ENCODE measurements at regions not wholly inside any gene's neighbourhood (a gene's known extent, or its start where the extent isn't known, plus 50 kb on each side); places are given as distances from the start of the nearest gene placed in this dataset.

DNA sequence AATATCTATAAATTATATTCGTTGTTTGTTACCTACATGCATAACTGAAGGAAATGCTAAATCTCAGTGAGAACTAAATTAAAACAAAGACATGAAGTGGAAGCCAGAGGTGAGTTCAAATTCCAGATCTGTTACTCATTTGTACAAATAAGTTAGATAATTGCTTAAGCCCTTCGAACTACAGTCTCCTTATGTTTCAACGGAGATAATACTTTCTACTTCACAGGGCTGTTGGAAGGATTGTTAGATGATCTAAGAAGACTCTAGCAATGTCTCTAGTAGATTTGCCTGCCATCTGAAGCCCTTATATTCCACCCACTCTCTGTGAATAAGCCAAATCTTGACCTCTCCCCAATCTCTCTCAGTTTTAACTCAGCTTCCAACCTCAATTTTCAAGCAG lies 125.8 kb downstream of the P2RY1 start:
- no peak for DNase-seq (ENCODE audit: low read depth, low spot score)
- H3K4me3 ChIP-seq (ENCODE audit: low read depth, low read length) = no peak overlapping the region
- H3K27me3 ChIP-seq (ENCODE audit: control insufficient read depth, insufficient read depth, low read length) = no peaks in the 10 kb centered on the region
- H3K27ac ChIP-seq (ENCODE audit: low read depth, low read length) = no peak overlapping the region
- CTCF ChIA-PET = no interaction called here
- H3K9me3 ChIP-seq (ENCODE audit: control insufficient read depth, insufficient read depth, low read length) = no peaks in the 10 kb centered on the region
- POLR2A ChIA-PET = no interaction called here
- TF ChIP-seq, protein P1, sequence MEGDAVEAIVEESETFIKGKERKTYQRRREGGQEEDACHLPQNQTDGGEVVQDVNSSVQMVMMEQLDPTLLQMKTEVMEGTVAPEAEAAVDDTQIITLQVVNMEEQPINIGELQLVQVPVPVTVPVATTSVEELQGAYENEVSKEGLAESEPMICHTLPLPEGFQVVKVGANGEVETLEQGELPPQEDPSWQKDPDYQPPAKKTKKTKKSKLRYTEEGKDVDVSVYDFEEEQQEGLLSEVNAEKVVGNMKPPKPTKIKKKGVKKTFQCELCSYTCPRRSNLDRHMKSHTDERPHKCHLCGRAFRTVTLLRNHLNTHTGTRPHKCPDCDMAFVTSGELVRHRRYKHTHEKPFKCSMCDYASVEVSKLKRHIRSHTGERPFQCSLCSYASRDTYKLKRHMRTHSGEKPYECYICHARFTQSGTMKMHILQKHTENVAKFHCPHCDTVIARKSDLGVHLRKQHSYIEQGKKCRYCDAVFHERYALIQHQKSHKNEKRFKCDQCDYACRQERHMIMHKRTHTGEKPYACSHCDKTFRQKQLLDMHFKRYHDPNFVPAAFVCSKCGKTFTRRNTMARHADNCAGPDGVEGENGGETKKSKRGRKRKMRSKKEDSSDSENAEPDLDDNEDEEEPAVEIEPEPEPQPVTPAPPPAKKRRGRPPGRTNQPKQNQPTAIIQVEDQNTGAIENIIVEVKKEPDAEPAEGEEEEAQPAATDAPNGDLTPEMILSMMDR (IDR thresholded peaks at IDR 0.05; ENCODE audit: low read depth, low read length) = no peak

DNA sequence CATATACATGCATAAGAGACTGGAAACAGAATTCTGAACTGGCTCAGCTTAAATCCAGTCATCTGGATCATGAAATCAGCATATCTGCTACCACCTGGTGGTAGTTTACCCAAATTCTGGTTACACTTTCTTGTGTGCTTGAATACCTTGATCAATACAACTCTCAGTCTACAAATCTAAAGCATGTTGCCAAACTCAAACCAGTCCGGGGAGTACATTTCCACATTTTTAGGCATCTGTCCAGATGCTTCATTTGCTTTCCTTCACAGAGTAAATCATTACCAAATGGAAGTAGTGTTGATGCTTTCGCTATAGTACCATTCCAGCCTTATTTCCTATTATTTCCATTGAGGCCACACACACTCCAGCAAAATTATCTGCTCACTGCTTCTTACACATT lies 126.4 kb downstream of the P2RY1 start:
- ChIA-PET CTCF (no interaction called here), POLR2A (no interaction called here)
- DNase-seq (ENCODE audit: low read depth, low spot score) = no peak
- Histone ChIP-seq H3K9me3 (ENCODE audit: control insufficient read depth, insufficient read depth, low read length) (no peaks in the 10 kb centered on the region), H3K27ac (ENCODE audit: low read depth, low read length) (no peak overlapping the region), H3K27me3 (ENCODE audit: control insufficient read depth, insufficient read depth, low read length) (no peaks in the 10 kb centered on the region), H3K4me3 (ENCODE audit: low read depth, low read length) (no peak overlapping the region)
- TF ChIP-seq, protein P1 (IDR thresholded peaks at IDR 0.05; ENCODE audit: low read depth, low read length) = no peak

DNA sequence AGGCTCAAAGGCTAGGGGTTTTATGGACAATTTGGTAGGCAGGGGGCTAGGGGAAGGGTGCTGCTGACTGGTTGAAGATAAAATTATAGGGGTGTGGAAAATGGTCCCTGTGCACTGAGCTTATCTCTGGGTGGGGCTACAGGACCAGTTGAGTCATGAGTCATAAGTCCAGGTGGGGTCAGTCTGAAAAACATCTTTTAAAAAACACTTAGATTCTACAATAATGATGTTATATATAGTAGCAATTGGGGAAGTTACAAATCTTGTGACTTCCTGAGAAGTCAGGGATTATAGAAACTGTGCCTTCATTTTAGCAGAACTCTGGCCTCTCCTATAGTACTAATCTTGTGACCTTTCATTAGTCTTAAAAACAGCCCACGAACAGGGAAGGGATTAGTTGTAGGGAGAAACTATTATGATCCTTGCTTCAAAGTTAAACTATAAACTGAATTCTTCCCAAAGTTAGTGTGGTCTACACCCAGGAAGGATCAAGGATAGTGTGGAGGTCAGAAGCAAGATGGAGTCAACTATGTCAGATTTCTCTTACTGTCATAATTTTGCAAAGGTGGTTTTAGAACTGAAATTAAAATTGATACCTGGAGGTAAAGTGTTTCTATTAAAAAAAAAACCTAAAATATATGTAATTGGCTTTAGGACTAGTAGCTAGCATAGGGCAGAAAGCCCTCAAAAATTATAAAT lies 130.1 kb downstream of the P2RY1 start:
- no peak overlapping the region for H3K4me3 ChIP-seq (ENCODE audit: low read depth, low read length)
- no peak overlapping the region for H3K27ac ChIP-seq (ENCODE audit: low read depth, low read length)
- no peaks in the 10 kb centered on the region for H3K9me3 ChIP-seq (ENCODE audit: control insufficient read depth, insufficient read depth, low read length)
- TF ChIP-seq, protein P1 (IDR thresholded peaks at IDR 0.05; ENCODE audit: low read depth, low read length) = no peak
- ChIA-PET CTCF (no interaction called here), POLR2A (no interaction called here)
- H3K27me3 ChIP-seq (ENCODE audit: control insufficient read depth, insufficient read depth, low read length) = no peaks in the 10 kb centered on the region
- no peak for DNase-seq (ENCODE audit: low read depth, low spot score)

DNA sequence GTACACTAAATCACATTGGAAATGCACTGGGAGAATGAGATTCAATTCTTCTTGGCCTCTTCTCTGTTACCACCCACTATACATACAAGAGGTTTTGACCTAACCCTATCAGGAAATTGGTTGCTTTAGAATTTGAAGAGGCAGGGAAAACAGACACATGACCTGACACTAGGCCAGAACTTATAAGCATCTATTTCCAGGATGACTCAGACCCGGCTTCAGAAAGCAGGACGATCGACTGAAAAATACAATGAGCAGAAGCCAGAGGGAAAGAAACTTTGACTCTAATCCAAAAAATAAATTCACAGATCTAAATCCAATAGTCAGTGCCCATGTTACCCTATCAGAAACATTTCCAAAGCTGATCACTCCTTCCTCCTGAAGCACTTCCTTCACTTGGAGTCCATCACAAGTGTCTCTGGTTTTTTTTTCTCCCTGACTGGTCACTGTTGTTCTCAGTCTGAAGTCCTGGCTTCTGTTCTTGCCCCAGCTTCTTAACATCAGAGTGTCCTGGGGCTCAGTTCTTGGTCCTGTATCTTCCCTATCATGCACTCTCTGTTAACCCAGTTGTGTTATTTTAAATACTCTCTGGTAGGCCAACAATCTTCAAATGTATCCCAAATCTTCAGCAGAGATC lies 133.6 kb downstream of the P2RY1 start:
- CTCF ChIA-PET = no interaction called here

More for the DNA sequence above, 133.6 kb downstream of the P2RY1 start:
- TF ChIP-seq, protein P1 (IDR thresholded peaks at IDR 0.05; ENCODE audit: low read depth, low read length) = no peak
- H3K4me3 ChIP-seq (ENCODE audit: low read depth, low read length) = no peak overlapping the region
- no peak overlapping the region for H3K27ac ChIP-seq (ENCODE audit: low read depth, low read length)
- H3K27me3 ChIP-seq (ENCODE audit: control insufficient read depth, insufficient read depth, low read length) = no peaks in the 10 kb centered on the region
- DNase-seq (ENCODE audit: low read depth, low spot score) = no peak
- POLR2A ChIA-PET = no interaction called here
- H3K9me3 ChIP-seq (ENCODE audit: control insufficient read depth, insufficient read depth, low read length) = no peaks in the 10 kb centered on the region

Measured in AG04450 (cell line).